H1 (cell line): ENCODE measurements at regions not wholly inside any gene's neighbourhood (a gene's known extent, or its start where the extent isn't known, plus 50 kb on each side); places are given as distances from the start of the nearest gene placed in this dataset.

Experiments used
- BACH1 ChIP-seq: IDR thresholded peaks from 2 replicates; pipeline ENCODE4 v1.6.1; 2012; ENCODE audit warnings: low read length, improper control_type of control experiment
- CHD1 ChIP-seq: IDR thresholded peaks from 2 replicates; pipeline ENCODE4 v1.6.1; 2012; ENCODE audit warnings: low read depth, low read length, improper control_type of control experiment
- RBBP5 ChIP-seq: IDR thresholded peaks from 2 replicates; pipeline ENCODE4 v1.7.1; 2012; ENCODE audit warnings: low read depth, mild to moderate bottlenecking, inconsistent platforms, low read length, moderate library complexity, borderline replicate concordance
- SIN3A ChIP-seq, 2 experiments: IDR thresholded peaks in 1 of 2; conservative IDR thresholded peaks in 1 of 2; 2 replicates each; pipeline ENCODE4 v1.6.1; 2011 to 2012; ENCODE audit warnings: low read length in 2 of 2, improper control_type of control experiment in 1 of 2, low read depth in 1 of 2, mild to moderate bottlenecking in 1 of 2

DNA sequence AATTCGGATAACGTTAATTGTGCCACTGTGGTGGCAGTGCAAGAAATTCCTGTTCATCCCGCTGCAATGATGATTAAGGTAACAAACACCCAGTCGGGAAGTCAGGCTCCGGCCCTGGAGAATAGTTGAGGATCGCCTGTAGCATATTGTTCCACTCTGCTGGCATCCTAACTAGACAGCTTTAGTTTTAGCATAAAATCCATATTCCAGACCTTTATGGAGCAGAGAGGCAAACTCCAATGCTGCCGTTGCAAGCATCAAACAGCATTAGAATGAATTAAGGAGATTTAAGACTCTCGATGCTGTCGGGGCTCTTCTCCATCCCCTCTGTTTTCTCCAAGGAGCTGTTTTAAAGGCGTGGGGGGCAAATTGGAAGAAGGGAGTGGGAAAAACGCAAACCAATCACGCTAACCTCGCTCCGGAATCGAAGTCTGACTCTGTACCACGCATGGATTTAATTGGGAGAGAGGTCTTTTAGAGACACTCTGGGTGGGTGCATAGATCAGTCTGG, 660.4 kb downstream of the VRK1 start (continued):
- TF ChIP-seq CHD1: no peak
- no peak for TF ChIP-seq SIN3A (conservative IDR thresholded peaks at IDR 0.05 in 1 of 2, IDR thresholded peaks at IDR 0.05 in 1 of 2; ENCODE audit: low read depth in 1 of 2, low read length in 2 of 2)
- TF ChIP-seq BACH1: no peak
- no peak for TF ChIP-seq RBBP5
